A549 (cell line): ENCODE measurements at regions not wholly inside any gene's neighbourhood (a gene's known extent, or its start where the extent isn't known, plus 50 kb on each side); places are given as distances from the start of the nearest gene placed in this dataset.

Source experiments
- ATAC-seq, 2 experiments: fragments of 200-7000 bp in 1 of 2; fragments of >200 bp in 1 of 2; cut with Nextera tagmentation in 1 of 2; cut with Tn5 transposase in 1 of 2; 3 replicates each; pipeline versions ENCODE4 v1.8.0 to v1.9.1; 2018 to 2020; ENCODE audit warnings: mild to moderate bottlenecking in 1 of 2, moderate library complexity in 1 of 2
- CTCF ChIA-PET: fragments of 300-600 bp; sonication (Branson Sonifier 250); formaldehyde crosslinking; extraction: SDS; loops from one replicate; lab custom pipeline; 2021; ENCODE audit warnings: antibody characterized with exemption, inconsistent platforms; lab: Yijun Ruan, JAX
- POLR2A ChIA-PET: fragments of 350-600 bp; formaldehyde crosslinking; extraction: SDS; loops from one replicate; lab custom pipeline; 2021; ENCODE audit warnings: antibody characterized with exemption, inconsistent platforms; lab: Yijun Ruan, JAX
- DNase-seq, 2 experiments: peaks; one replicate each; pipeline versions ENCODE4 v3.0.0 to v3.0.0-alpha.2; 2011 to 2016; ENCODE audit warnings: low read depth in 1 of 2, low spot score in 1 of 2
- FAIRE-seq: peaks from 2 replicates; lab custom pipeline; 2011; peaks lifted over from hg19 to GRCh38; lab: Jason Lieb, UNC
- H3K27ac ChIP-seq, 2 experiments: fragments of >200 bp; sonication (Bioruptor Twin); formaldehyde crosslinking; 3 replicates each; pipeline ENCODE4 v1.5.1; 2016 to 2017
- H3K4me1 ChIP-seq: fragments of >200 bp; sonication (Bioruptor Twin); formaldehyde crosslinking; 3 replicates; pipeline ENCODE4 v1.6.1; 2016
- H3K4me2 ChIP-seq: fragments of >200 bp; sonication (Bioruptor Twin); formaldehyde crosslinking; 3 replicates; pipeline ENCODE4 v1.6.1; 2016
- H3K4me3 ChIP-seq: fragments of >200 bp; sonication (Bioruptor Twin); formaldehyde crosslinking; 3 replicates; pipeline ENCODE4 v1.5.1; 2016
- H3K9me3 ChIP-seq: fragments of >200 bp; sonication (Bioruptor Twin); formaldehyde crosslinking; 3 replicates; pipeline ENCODE4 v1.6.1; 2016
- BCL3 ChIP-seq: fragments of >200 bp; sonication (Bioruptor Twin); formaldehyde crosslinking; IDR thresholded peaks from 3 replicates; pipeline ENCODE4 v1.6.1; 2016
- CBX2 ChIP-seq: fragments of 200-600 bp; sonication (generic); IDR thresholded peaks from 2 replicates; pipeline ENCODE4 v1.6.1; 2016; ENCODE audit warnings: low read depth, mild to moderate bottlenecking, borderline replicate concordance
- CBX8 ChIP-seq: fragments of 200-600 bp; sonication (generic); IDR thresholded peaks from 2 replicates; pipeline ENCODE4 v1.6.1; 2016
- CHD2 ChIP-seq: fragments of 150-350 bp; IDR thresholded peaks from 2 replicates; pipeline ENCODE4 v1.6.1; 2014; ENCODE audit warnings: low read length; ENCODE audit not compliant: partially characterized antibody
- EHMT2 ChIP-seq: fragments of 200-600 bp; sonication (generic); IDR thresholded peaks from 2 replicates; pipeline ENCODE4 v1.6.1; 2016; ENCODE audit warnings: antibody characterized with exemption, low read depth, mild to moderate bottlenecking, moderate library complexity
- JUNB ChIP-seq: fragments of >200 bp; sonication (Bioruptor Twin); formaldehyde crosslinking; IDR thresholded peaks from 2 replicates; pipeline ENCODE4 v1.6.1; 2016
- MAFK ChIP-seq: fragments of 450-650 bp; IDR thresholded peaks from 2 replicates; pipeline ENCODE4 v1.6.1; 2014; ENCODE audit not compliant: partially characterized antibody
- MYC ChIP-seq: IDR thresholded peaks from 2 replicates; pipeline ENCODE4 v1.6.1; 2012; ENCODE audit warnings: mild to moderate bottlenecking, inconsistent platforms, low read length, improper control_type of control experiment, borderline replicate concordance
- NPAS2 ChIP-seq: fragments of 250-450 bp; sonication (Bioruptor Pico); IDR thresholded peaks from 2 replicates; pipeline ENCODE4 v1.8.0; 2022; ENCODE audit warnings: mild to moderate bottlenecking, moderate library complexity, borderline replicate concordance
- NR3C1 ChIP-seq: fragments of >200 bp; sonication (Bioruptor Twin); formaldehyde crosslinking; IDR thresholded peaks from 3 replicates; pipeline ENCODE4 v1.6.1; 2017
- PHF8 ChIP-seq: fragments of 200-600 bp; sonication (generic); IDR thresholded peaks from 2 replicates; pipeline ENCODE4 v1.6.1; 2016; ENCODE audit warnings: low read depth, mild to moderate bottlenecking, antibody characterized with exemption, moderate library complexity, borderline replicate concordance
- RAD21 ChIP-seq, 2 experiments: fragments of >200 bp in 1 of 2; sonication (Bioruptor Twin) in 1 of 2; formaldehyde crosslinking in 1 of 2; IDR thresholded peaks in 1 of 2; conservative IDR thresholded peaks in 1 of 2; 2 replicates in 1 of 2; 3 replicates in 1 of 2; pipeline ENCODE4 v1.6.1; 2012 to 2018; ENCODE audit warnings: inconsistent platforms in 1 of 2
- RCOR1 ChIP-seq: fragments of 150-350 bp; IDR thresholded peaks from 2 replicates; pipeline ENCODE4 v1.6.1; 2014; ENCODE audit warnings: antibody characterized with exemption, low read length, low read depth
- REST ChIP-seq: fragments of 200-600 bp; sonication (generic); IDR thresholded peaks from 2 replicates; pipeline ENCODE4 v1.6.1; 2016; ENCODE audit warnings: antibody characterized with exemption, mild to moderate bottlenecking, moderate library complexity
- RFX5 ChIP-seq: fragments of 450-650 bp; IDR thresholded peaks from 2 replicates; pipeline ENCODE4 v1.7.1; 2014; ENCODE audit warnings: antibody characterized with exemption, mild to moderate bottlenecking, moderate library complexity
- RNF2 ChIP-seq: fragments of 200-600 bp; sonication (generic); IDR thresholded peaks from 2 replicates; pipeline ENCODE4 v1.6.1; 2016; ENCODE audit warnings: low read depth, mild to moderate bottlenecking, antibody characterized with exemption, moderate library complexity, borderline replicate concordance
- ZC3H11A ChIP-seq: fragments of 450-650 bp; IDR thresholded peaks from 2 replicates; pipeline ENCODE4 v1.6.1; 2014; ENCODE audit warnings: antibody characterized with exemption, mild to moderate bottlenecking
- WGBS: methylation state at CpG from one replicate; pipeline ENCODE4 v1.1.6; 2017; ENCODE audit errors: missing lambda C conversion rate; 5-methylcytosine and 5-hydroxymethylcytosine counted together
- TF ChIP-seq, protein P1 (sequence below): fragments of 250-450 bp; sonication (Bioruptor Pico); IDR thresholded peaks from 2 replicates; pipeline ENCODE4 v1.5.0; 2021; ENCODE audit warnings: mild to moderate bottlenecking, moderate library complexity, borderline replicate concordance
- TF ChIP-seq, protein P2 (sequence below): IDR thresholded peaks from 2 replicates; pipeline ENCODE4 v1.6.1; 2012

DNA sequence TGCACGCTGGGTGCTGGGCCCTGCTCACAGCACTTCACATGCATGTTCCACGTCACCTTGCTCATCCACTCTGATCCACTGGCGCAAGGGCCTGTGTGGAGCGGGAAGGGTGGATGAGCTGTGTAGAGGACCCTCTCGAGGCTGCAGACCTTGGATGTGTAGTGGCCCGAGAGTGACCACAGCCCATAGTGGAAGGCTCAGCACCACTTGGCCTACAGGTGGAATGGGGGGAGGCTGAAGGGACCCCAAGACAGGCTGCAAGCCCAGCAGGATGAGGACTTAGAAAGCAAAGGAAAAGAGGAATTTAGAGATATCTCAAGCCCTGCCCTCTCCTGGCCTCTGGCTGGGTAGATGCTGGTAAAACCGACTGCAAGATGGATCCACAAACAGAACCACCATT, 175.9 kb upstream of the COPS8 start:
- DNase-seq = no peak
- ChIA-PET CTCF (no interaction called here), POLR2A (no interaction called here)
- H3K4me1 ChIP-seq = no peaks in the 10 kb centered on the region
- TF ChIP-seq RFX5 = no peak
- no peak for TF ChIP-seq RNF2
- TF ChIP-seq, protein P1, sequence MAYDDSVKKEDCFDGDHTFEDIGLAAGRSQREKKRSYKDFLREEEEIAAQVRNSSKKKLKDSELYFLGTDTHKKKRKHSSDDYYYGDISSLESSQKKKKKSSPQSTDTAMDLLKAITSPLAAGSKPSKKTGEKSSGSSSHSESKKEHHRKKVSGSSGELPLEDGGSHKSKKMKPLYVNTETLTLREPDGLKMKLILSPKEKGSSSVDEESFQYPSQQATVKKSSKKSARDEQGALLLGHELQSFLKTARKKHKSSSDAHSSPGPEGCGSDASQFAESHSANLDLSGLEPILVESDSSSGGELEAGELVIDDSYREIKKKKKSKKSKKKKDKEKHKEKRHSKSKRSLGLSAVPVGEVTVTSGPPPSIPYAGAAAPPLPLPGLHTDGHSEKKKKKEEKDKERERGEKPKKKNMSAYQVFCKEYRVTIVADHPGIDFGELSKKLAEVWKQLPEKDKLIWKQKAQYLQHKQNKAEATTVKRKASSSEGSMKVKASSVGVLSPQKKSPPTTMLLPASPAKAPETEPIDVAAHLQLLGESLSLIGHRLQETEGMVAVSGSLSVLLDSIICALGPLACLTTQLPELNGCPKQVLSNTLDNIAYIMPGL (CRISPR knock-in tag) = no peak
- no peak for TF ChIP-seq PHF8
- TF ChIP-seq, protein P2, sequence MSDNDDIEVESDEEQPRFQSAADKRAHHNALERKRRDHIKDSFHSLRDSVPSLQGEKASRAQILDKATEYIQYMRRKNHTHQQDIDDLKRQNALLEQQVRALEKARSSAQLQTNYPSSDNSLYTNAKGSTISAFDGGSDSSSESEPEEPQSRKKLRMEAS = no peak
- TF ChIP-seq MAFK = no peak
- no peak overlapping the region for H3K4me2 ChIP-seq
- no peak overlapping the region for H3K4me3 ChIP-seq
- H3K9me3 ChIP-seq = no peaks in the 10 kb centered on the region
- WGBS = 55% methylated on average over 5 of the region's 7 CpGs
- no peak for FAIRE-seq
- H3K27ac ChIP-seq = no peak overlapping the region
- ATAC-seq = no peak

GRCh38 chr2:236910781-236911495, 174.8 kb upstream of the COPS8 start:
- FAIRE-seq (no peak), DNase-seq (no peak), ATAC-seq (no peak)
- Histone ChIP-seq H3K27ac (no peak overlapping the region), H3K4me1 (no peaks in the 10 kb centered on the region), H3K9me3 (no peaks in the 10 kb centered on the region), H3K4me2 (no peak overlapping the region), H3K4me3 (no peak overlapping the region)
- TF ChIP-seq CBX2 = no peak
- ChIA-PET CTCF (no interaction called here), POLR2A (no interaction called here)
- WGBS = 62% methylated on average over 14 of the region's 14 CpGs

GRCh38 chr2:236912326-236913120, 173.2 kb upstream of the COPS8 start:
- no peak overlapping the region for H3K27ac ChIP-seq
- no peak overlapping the region for H3K4me2 ChIP-seq
- FAIRE-seq = no peak
- no peak for TF ChIP-seq EHMT2
- TF ChIP-seq JUNB = no peak
- no peak for TF ChIP-seq RCOR1
- no peak for TF ChIP-seq ZC3H11A
- TF ChIP-seq CHD2 = no peak
- TF ChIP-seq CBX8 = no peak
- no peak for TF ChIP-seq RAD21 (conservative IDR thresholded peaks at IDR 0.05 in 1 of 2, IDR thresholded peaks at IDR 0.05 in 1 of 2)
- TF ChIP-seq BCL3 = no peak
- no peak for TF ChIP-seq NPAS2 (CRISPR knock-in tag)
- TF ChIP-seq NR3C1 = no peak
- TF ChIP-seq MYC = no peak
- TF ChIP-seq RNF2 = no peak
- no peak for TF ChIP-seq REST
- DNase-seq = no peak
- ATAC-seq = no peak
- CTCF ChIA-PET = no interaction called here
- no peaks in the 10 kb centered on the region for H3K4me1 ChIP-seq
- H3K9me3 ChIP-seq = no peaks in the 10 kb centered on the region
- 51% methylated on average over 18 of the region's 18 CpGs for WGBS
- POLR2A ChIA-PET = no interaction called here
- no peak overlapping the region for H3K4me3 ChIP-seq
